ENCODE measurements at regions not wholly inside any gene's neighbourhood (a gene's known extent, or its start where the extent isn't known, plus 50 kb on each side); places are given as distances from the start of the nearest gene placed in this dataset.

DNA sequence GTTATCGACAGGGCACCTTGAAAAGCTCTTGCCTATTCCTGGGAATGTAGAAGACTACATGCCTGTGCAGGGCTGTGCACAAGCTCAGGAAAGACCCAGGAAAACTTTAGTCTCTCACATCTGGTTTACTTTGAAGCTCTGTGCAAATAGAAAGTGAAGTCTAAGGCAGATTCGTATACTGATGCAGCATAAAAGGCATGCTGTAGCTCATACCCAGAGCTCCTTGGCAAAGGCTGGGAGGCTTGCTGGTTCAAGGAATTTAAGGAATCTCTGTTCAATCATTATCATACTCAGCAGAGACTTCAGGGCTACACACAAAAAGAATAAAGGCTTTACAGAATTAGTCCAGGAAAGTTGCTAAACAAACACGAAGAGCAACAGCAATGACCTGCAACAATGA lies 192.0 kb downstream of the OTUD1 start:
- ChIA-PET CTCF (no interaction called here), POLR2A (ENCODE audit: unreplicated experiment) (no interaction called here)
- H3K27me3 ChIP-seq (ENCODE audit: low read length): peaks cover 7% of the 10 kb centered on the region; the same call in 1 of the 2 replicates
- ATAC-seq (no peak), DNase-seq (no peak)
- H3K4me3 ChIP-seq (ENCODE audit: low read length): no peak overlapping the region
- H3K4me2 ChIP-seq (ENCODE audit: low read length): no peak overlapping the region
- no peaks in the 10 kb centered on the region for H3K4me1 ChIP-seq (ENCODE audit: insufficient read depth, low read length)
- intact Hi-C loops (cut with micrococcal nuclease): no loop called here
- H4K20me1 ChIP-seq (ENCODE audit: low read length): no peaks in the 10 kb centered on the region
- BruUV-seq (replicated peaks): no TSS peak
- H2AFZ ChIP-seq (ENCODE audit: low read length): no peak overlapping the region
- no peaks in the 10 kb centered on the region for H3F3A ChIP-seq (ENCODE audit: low read length, unreplicated experiment)
- no peak overlapping the region for H3K9ac ChIP-seq (ENCODE audit: low read length)
- H3K36me3 ChIP-seq (ENCODE audit: low read depth, low read length): no peaks in the 10 kb centered on the region
- TF ChIP-seq EZH2 (IDR thresholded peaks at IDR 0.05; ENCODE audit: low read length, unreplicated experiment): no peak
- no peaks in the 10 kb centered on the region for H3K9me2 ChIP-seq (replicated peaks; ENCODE audit: low read length)
- H3K79me2 ChIP-seq (ENCODE audit: low read length): no peaks in the 10 kb centered on the region
- H3K9me3 ChIP-seq (ENCODE audit: low read length): no peaks in the 10 kb centered on the region
- H3K27ac ChIP-seq (ENCODE audit: low read length): no peak overlapping the region

DNA sequence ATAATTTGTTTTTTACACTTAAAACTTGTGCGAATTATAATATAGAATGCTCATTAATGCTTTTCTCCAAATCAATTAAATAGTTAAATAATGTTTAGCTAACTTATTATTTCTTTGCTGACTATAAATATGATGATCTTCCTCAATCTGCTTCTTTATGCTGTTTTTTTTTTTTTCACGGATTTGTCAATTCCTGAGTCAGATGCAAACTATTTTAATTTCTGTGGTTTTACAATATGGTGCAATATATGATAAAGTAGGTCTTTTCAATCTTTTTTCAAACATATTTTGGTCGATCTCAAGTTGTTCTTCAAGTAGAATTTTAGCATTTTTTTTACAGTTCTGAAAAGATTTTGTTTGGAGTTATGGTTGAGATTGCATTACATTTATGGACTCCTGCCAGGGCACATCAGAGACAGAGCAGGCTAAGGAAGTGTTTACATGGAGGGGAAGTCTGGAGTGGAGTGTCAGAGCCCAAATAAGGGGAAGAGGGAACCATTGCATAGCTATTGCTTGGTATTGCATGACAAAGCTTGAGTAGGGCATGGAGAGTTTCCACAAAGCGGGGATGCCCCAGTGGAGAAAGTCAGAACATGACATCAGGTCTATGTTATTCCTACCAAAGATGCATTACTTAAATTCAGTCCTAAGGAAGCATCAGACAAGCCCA lies 204.4 kb downstream of the OTUD1 start:
- no peak for ATAC-seq
- DNase-seq: no peak
- intact Hi-C loops (cut with micrococcal nuclease): no loop called here
- BruUV-seq (replicated peaks): no TSS peak
- H3K9me3 ChIP-seq (ENCODE audit: low read length): no peaks in the 10 kb centered on the region
- no peaks in the 10 kb centered on the region for H3K79me2 ChIP-seq (ENCODE audit: low read length)
- no peak overlapping the region for H2AFZ ChIP-seq (ENCODE audit: low read length)
- no peak overlapping the region for H3K4me2 ChIP-seq (ENCODE audit: low read length)
- no peak for TF ChIP-seq EZH2 (IDR thresholded peaks at IDR 0.05; ENCODE audit: low read length, unreplicated experiment)
- no peak overlapping the region for H3K4me3 ChIP-seq (ENCODE audit: low read length)
- no peaks in the 10 kb centered on the region for H3K36me3 ChIP-seq (ENCODE audit: low read depth, low read length)
- H3K27ac ChIP-seq (ENCODE audit: low read length): no peak overlapping the region
- H3K9me2 ChIP-seq (replicated peaks; ENCODE audit: low read length): no peaks in the 10 kb centered on the region
- POLR2A ChIA-PET (ENCODE audit: unreplicated experiment): no interaction called here
- CTCF ChIA-PET: no interaction called here
- no peaks in the 10 kb centered on the region for H3K4me1 ChIP-seq (ENCODE audit: insufficient read depth, low read length)
- H4K20me1 ChIP-seq (ENCODE audit: low read length): no peaks in the 10 kb centered on the region
- H3F3A ChIP-seq (ENCODE audit: low read length, unreplicated experiment): no peaks in the 10 kb centered on the region
- H3K27me3 ChIP-seq (ENCODE audit: low read length): no peaks in the 10 kb centered on the region; the same call in 1 of the 2 replicates
- no peak overlapping the region for H3K9ac ChIP-seq (ENCODE audit: low read length)

DNA sequence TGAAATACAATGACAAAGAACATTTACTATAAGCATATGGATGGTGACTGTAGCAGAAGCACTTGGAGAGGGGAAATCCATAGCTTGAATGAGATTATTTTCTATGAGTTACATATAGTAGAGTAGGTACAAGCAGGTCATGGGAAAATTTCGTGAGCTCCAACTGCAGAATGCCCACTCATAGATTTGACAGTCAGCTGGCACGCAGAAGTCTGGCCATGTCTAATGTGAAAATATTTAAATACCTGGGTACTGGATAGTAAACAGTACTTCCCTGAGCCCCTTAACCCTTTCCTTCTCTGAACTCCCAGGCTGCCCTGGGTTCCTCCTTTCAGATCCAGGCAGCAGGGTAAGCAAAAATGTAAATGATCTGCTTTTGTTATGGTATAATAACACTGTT lies 209.7 kb downstream of the OTUD1 start:
- H3K79me2 ChIP-seq (ENCODE audit: low read length): no peaks in the 10 kb centered on the region
- no peaks in the 10 kb centered on the region for H3F3A ChIP-seq (ENCODE audit: low read length, unreplicated experiment)
- no peaks in the 10 kb centered on the region for H3K9me3 ChIP-seq (ENCODE audit: low read length)
- H3K36me3 ChIP-seq (ENCODE audit: low read depth, low read length): no peaks in the 10 kb centered on the region
- no peak overlapping the region for H3K4me3 ChIP-seq (ENCODE audit: low read length)
- ChIA-PET POLR2A (ENCODE audit: unreplicated experiment) (no interaction called here), CTCF (no interaction called here)
- no peak for ATAC-seq
- H4K20me1 ChIP-seq (ENCODE audit: low read length): no peaks in the 10 kb centered on the region
- H3K9ac ChIP-seq (ENCODE audit: low read length): no peak overlapping the region
- DNase-seq: no peak
- intact Hi-C loops (cut with micrococcal nuclease): no loop called here
- H3K27ac ChIP-seq (ENCODE audit: low read length): no peak overlapping the region
- H3K9me2 ChIP-seq (replicated peaks; ENCODE audit: low read length): no peaks in the 10 kb centered on the region
- no peak overlapping the region for H2AFZ ChIP-seq (ENCODE audit: low read length)
- TF ChIP-seq EZH2phosphoT487 (IDR thresholded peaks at IDR 0.05; ENCODE audit: borderline replicate concordance, low read length): no peak
- no peak for TF ChIP-seq EZH2 (IDR thresholded peaks at IDR 0.05; ENCODE audit: low read length, unreplicated experiment)
- TF ChIP-seq, protein P1, sequence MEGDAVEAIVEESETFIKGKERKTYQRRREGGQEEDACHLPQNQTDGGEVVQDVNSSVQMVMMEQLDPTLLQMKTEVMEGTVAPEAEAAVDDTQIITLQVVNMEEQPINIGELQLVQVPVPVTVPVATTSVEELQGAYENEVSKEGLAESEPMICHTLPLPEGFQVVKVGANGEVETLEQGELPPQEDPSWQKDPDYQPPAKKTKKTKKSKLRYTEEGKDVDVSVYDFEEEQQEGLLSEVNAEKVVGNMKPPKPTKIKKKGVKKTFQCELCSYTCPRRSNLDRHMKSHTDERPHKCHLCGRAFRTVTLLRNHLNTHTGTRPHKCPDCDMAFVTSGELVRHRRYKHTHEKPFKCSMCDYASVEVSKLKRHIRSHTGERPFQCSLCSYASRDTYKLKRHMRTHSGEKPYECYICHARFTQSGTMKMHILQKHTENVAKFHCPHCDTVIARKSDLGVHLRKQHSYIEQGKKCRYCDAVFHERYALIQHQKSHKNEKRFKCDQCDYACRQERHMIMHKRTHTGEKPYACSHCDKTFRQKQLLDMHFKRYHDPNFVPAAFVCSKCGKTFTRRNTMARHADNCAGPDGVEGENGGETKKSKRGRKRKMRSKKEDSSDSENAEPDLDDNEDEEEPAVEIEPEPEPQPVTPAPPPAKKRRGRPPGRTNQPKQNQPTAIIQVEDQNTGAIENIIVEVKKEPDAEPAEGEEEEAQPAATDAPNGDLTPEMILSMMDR (conservative IDR thresholded peaks at IDR 0.05; ENCODE audit: low read depth, low read length): no peak
- BruUV-seq (replicated peaks): no TSS peak
- H3K4me2 ChIP-seq (ENCODE audit: low read length): no peak overlapping the region
- H3K27me3 ChIP-seq (ENCODE audit: low read length): no peaks in the 10 kb centered on the region
- no peaks in the 10 kb centered on the region for H3K4me1 ChIP-seq (ENCODE audit: insufficient read depth, low read length)

DNA sequence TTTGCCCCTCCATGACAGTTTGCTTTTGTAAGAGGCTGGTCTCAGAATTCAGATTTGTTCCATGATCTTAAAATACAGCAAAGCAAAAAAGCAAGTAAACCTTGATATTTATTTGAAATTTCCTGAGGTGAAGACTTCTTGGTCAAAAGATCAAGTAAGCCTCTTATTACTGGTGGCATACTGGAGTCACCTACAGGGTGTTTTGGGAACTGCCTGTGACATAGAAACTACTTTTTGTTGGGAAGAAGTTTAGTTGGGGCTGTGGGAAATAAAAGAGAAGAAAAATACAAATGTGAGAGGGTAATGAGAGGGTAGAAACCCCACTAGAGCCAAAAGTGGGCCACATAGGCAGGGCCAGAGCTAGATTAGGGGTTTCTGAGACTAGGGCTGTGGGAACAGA lies 217.9 kb downstream of the OTUD1 start:
- no peak overlapping the region for H3K4me2 ChIP-seq (ENCODE audit: low read length)
- no peaks in the 10 kb centered on the region for H3K36me3 ChIP-seq (ENCODE audit: low read depth, low read length)
- no TSS peak for BruUV-seq (replicated peaks)
- intact Hi-C loops (cut with micrococcal nuclease): no loop called here
- no peak overlapping the region for H3K27ac ChIP-seq (ENCODE audit: low read length)
- H3K79me2 ChIP-seq (ENCODE audit: low read length): no peaks in the 10 kb centered on the region
- no peak overlapping the region for H2AFZ ChIP-seq (ENCODE audit: low read length)
- H3K9me3 ChIP-seq (ENCODE audit: low read length): no peaks in the 10 kb centered on the region
- ATAC-seq: no peak
- no peaks in the 10 kb centered on the region for H3K9me2 ChIP-seq (replicated peaks; ENCODE audit: low read length)
- ChIA-PET CTCF (no interaction called here), POLR2A (ENCODE audit: unreplicated experiment) (no interaction called here)
- H3F3A ChIP-seq (ENCODE audit: low read length, unreplicated experiment): no peaks in the 10 kb centered on the region
- peak; percentile 38 for DNase-seq
- TF ChIP-seq EZH2phosphoT487 (IDR thresholded peaks at IDR 0.05; ENCODE audit: borderline replicate concordance, low read length): no peak
- TF ChIP-seq, protein P1 (conservative IDR thresholded peaks at IDR 0.05; ENCODE audit: low read depth, low read length): peak; percentile 68
- no peaks in the 10 kb centered on the region for H4K20me1 ChIP-seq (ENCODE audit: low read length)
- no peaks in the 10 kb centered on the region for H3K27me3 ChIP-seq (ENCODE audit: low read length)
- no peak overlapping the region for H3K9ac ChIP-seq (ENCODE audit: low read length)
- H3K4me1 ChIP-seq (ENCODE audit: insufficient read depth, low read length): no peaks in the 10 kb centered on the region
- no peak overlapping the region for H3K4me3 ChIP-seq (ENCODE audit: low read length)
